ENCODE measurements at regions not wholly inside any gene's neighbourhood (a gene's known extent, or its start where the extent isn't known, plus 50 kb on each side); places are given as distances from the start of the nearest gene placed in this dataset.
"Not testable (repeated sequence)": the region's sequence is repeated elsewhere in the genome, so short reads cannot be mapped to it uniquely, and the experiment has no call there.

DNA sequence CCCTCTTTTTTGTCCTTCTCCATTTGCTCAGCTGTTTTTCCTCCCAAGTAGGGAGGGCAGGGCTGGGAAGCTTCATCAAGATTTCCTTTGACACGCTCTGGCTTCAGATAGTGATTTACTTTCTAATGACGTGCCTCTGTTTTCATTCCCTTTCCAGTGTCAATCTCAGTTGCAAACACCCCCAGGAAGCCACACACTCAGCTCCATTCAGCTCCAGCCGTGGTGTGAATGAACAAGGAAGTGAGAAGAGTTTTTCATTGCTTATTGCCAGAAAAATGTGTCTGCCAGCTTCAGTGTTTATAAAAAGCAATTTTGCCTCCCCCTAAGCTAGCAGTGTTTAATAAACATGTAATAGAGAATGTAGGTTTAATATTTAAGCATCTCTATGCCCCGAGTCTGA, 108.7 kb upstream of the DPP6 start:
- H3K27ac ChIP-seq (ENCODE audit: low read length): no peak overlapping the region
- H3K9ac ChIP-seq (ENCODE audit: low read length): no peak overlapping the region
- no peaks in the 10 kb centered on the region for H3K36me3 ChIP-seq (replicated peaks; ENCODE audit: low read depth, low read length)
- H3K4me1 ChIP-seq (ENCODE audit: low read length): no peaks in the 10 kb centered on the region
- H3K4me2 ChIP-seq (ENCODE audit: low read length): no peak overlapping the region
- H4K20me1 ChIP-seq (ENCODE audit: insufficient read depth, low read length): no peaks in the 10 kb centered on the region
- H2AFZ ChIP-seq (ENCODE audit: low read depth, low read length): no peak overlapping the region
- H3K27me3 ChIP-seq (ENCODE audit: low read depth, low read length): no peaks in the 10 kb centered on the region
- H3K4me3 ChIP-seq (ENCODE audit: low read length): no peak overlapping the region
- no peaks in the 10 kb centered on the region for H3K79me2 ChIP-seq (ENCODE audit: low read length)
- no peaks in the 10 kb centered on the region for H3K9me3 ChIP-seq (ENCODE audit: insufficient read depth, low read length)
- TF ChIP-seq EZH2phosphoT487 (IDR thresholded peaks at IDR 0.05; ENCODE audit: low read depth): no peak

DNA sequence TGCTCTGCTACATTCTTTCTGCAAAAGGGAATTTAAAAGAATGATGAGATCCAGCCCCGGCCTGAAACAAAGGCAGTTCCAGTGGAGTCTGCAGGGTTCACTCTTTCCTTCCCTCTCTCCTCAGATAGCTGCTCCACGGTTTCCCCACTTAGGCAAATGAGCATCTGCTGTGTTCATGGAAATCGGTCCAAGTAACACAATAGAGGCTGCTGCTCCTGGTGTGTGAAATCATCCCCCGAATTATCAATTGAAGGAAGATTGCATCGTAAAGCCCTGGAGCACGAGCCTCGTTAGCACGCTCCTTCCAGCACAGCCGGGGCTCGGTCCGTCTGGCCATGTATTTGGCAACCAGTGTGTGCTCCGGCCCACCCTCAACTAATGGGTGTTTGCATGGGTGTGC, 108.3 kb upstream of the DPP6 start:
- H3K9ac ChIP-seq (ENCODE audit: low read length): no peak overlapping the region
- H3K27ac ChIP-seq (ENCODE audit: low read length): no peak overlapping the region
- no peaks in the 10 kb centered on the region for H3K9me3 ChIP-seq (ENCODE audit: insufficient read depth, low read length)
- H3K27me3 ChIP-seq (ENCODE audit: low read depth, low read length): no peaks in the 10 kb centered on the region
- H2AFZ ChIP-seq (ENCODE audit: low read depth, low read length): no peak overlapping the region
- H3K36me3 ChIP-seq (replicated peaks; ENCODE audit: low read depth, low read length): no peaks in the 10 kb centered on the region
- no peaks in the 10 kb centered on the region for H4K20me1 ChIP-seq (ENCODE audit: insufficient read depth, low read length)
- TF ChIP-seq CTCF (IDR thresholded peaks at IDR 0.05; ENCODE audit: low read depth, low read length) (no peak), EZH2phosphoT487 (IDR thresholded peaks at IDR 0.05; ENCODE audit: low read depth) (no peak)
- no peaks in the 10 kb centered on the region for H3K79me2 ChIP-seq (ENCODE audit: low read length)
- H3K4me3 ChIP-seq (ENCODE audit: low read length): no peak overlapping the region
- no peak overlapping the region for H3K4me2 ChIP-seq (ENCODE audit: low read length)
- no peaks in the 10 kb centered on the region for H3K4me1 ChIP-seq (ENCODE audit: low read length)

DNA sequence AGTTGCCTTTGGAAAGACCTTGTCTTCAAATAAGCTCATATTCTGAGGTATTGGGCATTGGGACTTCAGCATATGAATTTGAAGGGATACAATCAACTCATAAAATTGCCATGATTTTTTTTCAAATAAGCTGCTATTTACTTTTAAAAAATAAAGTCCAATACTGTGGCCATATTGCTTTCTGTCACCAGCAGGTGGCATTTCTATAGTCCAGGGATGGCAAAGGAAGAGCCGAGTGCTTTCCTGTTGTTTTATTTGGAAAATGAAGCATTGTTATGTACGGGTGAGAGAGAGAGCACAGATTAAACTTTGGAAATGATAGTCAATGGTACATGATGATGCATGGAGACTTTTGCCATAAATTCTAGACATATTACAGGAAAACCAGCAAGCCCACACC, 104.1 kb upstream of the DPP6 start:
- no peak overlapping the region for H3K4me2 ChIP-seq (ENCODE audit: low read length)

DNA sequence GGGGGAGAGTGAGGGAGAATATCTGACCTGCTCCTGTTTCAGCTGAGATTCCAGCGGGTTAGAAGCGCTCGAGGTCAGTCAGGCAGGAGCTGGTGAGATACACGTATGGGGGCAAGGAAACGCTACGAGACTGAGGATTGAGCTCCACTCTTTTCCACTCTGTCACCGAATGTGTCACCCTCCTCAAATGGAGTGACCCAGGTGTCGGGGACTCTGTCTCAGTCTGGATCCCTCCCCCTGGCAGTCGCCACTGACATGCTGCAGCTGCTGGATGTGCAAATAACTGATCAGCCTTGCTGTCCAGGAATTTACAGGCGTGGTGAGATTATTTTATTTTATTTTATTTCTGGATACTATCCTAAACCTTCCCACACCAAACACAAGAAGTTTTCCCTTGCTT, 100.9 kb upstream of the DPP6 start:
- no peaks in the 10 kb centered on the region for H3K27me3 ChIP-seq (ENCODE audit: low read depth, low read length)
- no peak overlapping the region for H3K9ac ChIP-seq (ENCODE audit: low read length)
- H3K4me3 ChIP-seq (ENCODE audit: low read length): no peak overlapping the region
- no peak overlapping the region for H3K27ac ChIP-seq (ENCODE audit: low read length)
- H3K9me3 ChIP-seq (ENCODE audit: insufficient read depth, low read length): no peaks in the 10 kb centered on the region
- no peak overlapping the region for H3K4me2 ChIP-seq (ENCODE audit: low read length)
- H3K79me2 ChIP-seq (ENCODE audit: low read length): no peaks in the 10 kb centered on the region
- H3K4me1 ChIP-seq (ENCODE audit: low read length): no peaks in the 10 kb centered on the region
- TF ChIP-seq EZH2phosphoT487 (IDR thresholded peaks at IDR 0.05; ENCODE audit: low read depth) (no peak), CTCF (IDR thresholded peaks at IDR 0.05; ENCODE audit: low read depth, low read length) (no peak)
- no peaks in the 10 kb centered on the region for H3K36me3 ChIP-seq (replicated peaks; ENCODE audit: low read depth, low read length)
- H2AFZ ChIP-seq (ENCODE audit: low read depth, low read length): no peak overlapping the region
- no peaks in the 10 kb centered on the region for H4K20me1 ChIP-seq (ENCODE audit: insufficient read depth, low read length)

More for the DNA sequence above, 104.1 kb upstream of the DPP6 start:
- H3K4me3 ChIP-seq (ENCODE audit: low read length): no peak overlapping the region
- H3K4me1 ChIP-seq (ENCODE audit: low read length): no peaks in the 10 kb centered on the region
- H3K9ac ChIP-seq (ENCODE audit: low read length): no peak overlapping the region
- H4K20me1 ChIP-seq (ENCODE audit: insufficient read depth, low read length): no peaks in the 10 kb centered on the region
- TF ChIP-seq EZH2phosphoT487 (IDR thresholded peaks at IDR 0.05; ENCODE audit: low read depth) (no peak), CTCF (IDR thresholded peaks at IDR 0.05; ENCODE audit: low read depth, low read length) (no peak)
- H3K36me3 ChIP-seq (replicated peaks; ENCODE audit: low read depth, low read length): no peaks in the 10 kb centered on the region
- no peak overlapping the region for H2AFZ ChIP-seq (ENCODE audit: low read depth, low read length)
- H3K79me2 ChIP-seq (ENCODE audit: low read length): no peaks in the 10 kb centered on the region
- H3K27ac ChIP-seq (ENCODE audit: low read length): no peak overlapping the region
- no peaks in the 10 kb centered on the region for H3K27me3 ChIP-seq (ENCODE audit: low read depth, low read length)
- H3K9me3 ChIP-seq (ENCODE audit: insufficient read depth, low read length): no peaks in the 10 kb centered on the region

GRCh38 chr7:153954477-153954876, 97.7 kb upstream of the DPP6 start:
- Histone ChIP-seq H3K36me3 (replicated peaks; ENCODE audit: low read depth, low read length) (no peaks in the 10 kb centered on the region), H3K9me3 (ENCODE audit: insufficient read depth, low read length) (no peaks in the 10 kb centered on the region), H3K27ac (ENCODE audit: low read length) (no peak overlapping the region), H3K4me3 (ENCODE audit: low read length) (no peak overlapping the region), H3K9ac (ENCODE audit: low read length) (no peak overlapping the region), H3K79me2 (ENCODE audit: low read length) (no peaks in the 10 kb centered on the region), H3K4me2 (ENCODE audit: low read length) (no peak overlapping the region), H3K4me1 (ENCODE audit: low read length) (no peaks in the 10 kb centered on the region), H4K20me1 (ENCODE audit: insufficient read depth, low read length) (no peaks in the 10 kb centered on the region), H3K27me3 (ENCODE audit: low read depth, low read length) (no peaks in the 10 kb centered on the region), H2AFZ (ENCODE audit: low read depth, low read length) (no peak overlapping the region)
- no peak for TF ChIP-seq CTCF (IDR thresholded peaks at IDR 0.05; ENCODE audit: low read depth, low read length)
- TF ChIP-seq EZH2phosphoT487 (IDR thresholded peaks at IDR 0.05; ENCODE audit: low read depth): no peak

DNA sequence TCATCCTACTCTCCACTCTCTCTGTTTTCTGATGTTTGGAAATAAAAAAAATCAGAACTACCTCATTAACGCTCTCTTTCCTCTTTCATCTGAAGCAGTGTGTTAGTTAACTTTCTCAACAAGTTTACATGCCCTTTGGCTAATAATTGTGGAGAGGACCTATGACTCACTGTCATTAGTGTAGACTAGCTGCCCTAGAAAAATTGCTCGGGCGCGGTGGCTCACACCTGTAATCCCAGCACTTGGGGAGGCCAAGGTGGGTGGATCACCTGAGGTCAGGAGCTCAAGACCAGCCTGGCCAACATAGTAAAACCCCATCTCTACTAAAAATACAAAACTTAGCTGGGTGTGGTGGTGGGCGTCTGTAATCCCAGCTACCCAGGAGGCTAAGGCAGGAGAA, 94.5 kb upstream of the DPP6 start:
- not testable (repeated sequence) for H2AFZ ChIP-seq (ENCODE audit: low read depth, low read length); H3K79me2 ChIP-seq (ENCODE audit: low read length); H3K36me3 ChIP-seq (replicated peaks; ENCODE audit: low read depth, low read length); H3K9ac ChIP-seq (ENCODE audit: low read length); H3K27ac ChIP-seq (ENCODE audit: low read length); H3K4me1 ChIP-seq (ENCODE audit: low read length); H4K20me1 ChIP-seq (ENCODE audit: insufficient read depth, low read length); H3K9me3 ChIP-seq (ENCODE audit: insufficient read depth, low read length); H3K4me3 ChIP-seq (ENCODE audit: low read length); H3K27me3 ChIP-seq (ENCODE audit: low read depth, low read length); H3K4me2 ChIP-seq (ENCODE audit: low read length)
